ENCODE measurements at regions not wholly inside any gene's neighbourhood (a gene's known extent, or its start where the extent isn't known, plus 50 kb on each side); places are given as distances from the start of the nearest gene placed in this dataset.

DNA sequence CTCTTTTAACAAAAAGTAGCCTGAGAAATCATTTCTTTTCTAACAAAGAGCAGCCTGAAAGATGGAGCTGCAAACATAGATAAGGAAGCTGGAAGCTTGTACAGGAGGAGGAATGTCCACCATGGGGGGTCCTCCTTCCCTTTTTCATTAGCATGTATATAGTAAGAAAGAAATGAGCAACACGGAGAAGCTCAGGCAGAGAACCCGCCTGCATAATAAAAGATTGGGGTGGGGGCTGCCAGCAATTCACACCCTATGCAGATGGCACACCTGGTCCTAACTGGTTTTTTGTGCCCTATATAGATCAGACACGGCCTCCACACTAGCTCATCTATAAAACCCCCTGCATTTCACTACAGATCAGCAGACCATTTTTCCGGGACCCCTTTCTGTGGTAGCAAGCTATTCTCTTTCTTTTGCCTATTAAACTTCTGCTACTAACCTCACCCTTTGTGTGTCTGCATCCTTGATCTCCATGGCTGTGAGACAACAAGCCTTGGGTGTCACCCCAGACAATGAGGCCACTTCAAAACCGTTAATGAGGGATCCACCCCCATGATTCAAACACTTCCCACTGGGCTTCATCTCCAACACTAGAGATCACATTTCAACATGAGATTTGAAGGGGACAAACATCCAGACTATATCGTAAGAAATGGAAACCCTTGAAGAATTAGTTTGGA, 167.5 kb upstream of the FREM2 start:
- DNase-seq: no peak

DNA sequence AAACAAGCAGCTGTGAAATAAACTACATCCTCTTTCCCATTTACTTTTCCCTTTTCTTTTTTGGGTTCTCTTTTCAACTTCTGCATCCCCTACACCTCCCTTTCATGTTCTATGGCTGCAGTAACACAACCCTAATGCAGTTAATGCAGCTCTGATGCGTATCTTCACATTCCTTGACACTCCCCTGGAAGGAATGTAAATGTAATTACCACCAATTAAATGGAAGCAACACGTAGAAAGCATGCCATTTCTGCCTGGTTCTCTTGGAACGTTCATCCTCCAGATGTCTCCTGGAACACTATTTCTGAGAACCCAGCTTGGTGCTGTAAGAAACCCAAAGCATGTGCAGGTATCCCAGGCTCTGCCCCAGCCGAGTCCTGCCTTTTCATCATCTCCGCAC, 166.8 kb upstream of the FREM2 start:
- no peak for DNase-seq

DNA sequence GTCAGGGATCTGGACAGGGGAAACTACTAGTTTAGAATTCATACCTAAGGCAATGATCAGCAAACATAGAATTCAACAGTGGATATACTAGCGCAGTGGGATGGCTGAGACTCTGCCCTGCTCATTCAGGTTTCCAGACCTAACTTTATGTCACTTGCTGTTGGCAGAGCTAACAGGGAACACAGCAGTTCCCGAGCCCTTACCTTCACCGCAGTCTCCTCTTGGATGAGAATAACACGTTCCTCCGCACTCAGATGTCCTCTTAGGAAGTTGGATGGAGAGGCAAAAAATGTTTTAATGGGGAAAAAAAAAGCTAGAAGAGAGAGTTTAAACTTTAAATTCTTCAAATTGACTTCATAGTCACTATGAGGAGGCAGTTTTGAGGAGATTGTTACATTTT, 159.7 kb upstream of the FREM2 start:
- no peak for DNase-seq

DNA sequence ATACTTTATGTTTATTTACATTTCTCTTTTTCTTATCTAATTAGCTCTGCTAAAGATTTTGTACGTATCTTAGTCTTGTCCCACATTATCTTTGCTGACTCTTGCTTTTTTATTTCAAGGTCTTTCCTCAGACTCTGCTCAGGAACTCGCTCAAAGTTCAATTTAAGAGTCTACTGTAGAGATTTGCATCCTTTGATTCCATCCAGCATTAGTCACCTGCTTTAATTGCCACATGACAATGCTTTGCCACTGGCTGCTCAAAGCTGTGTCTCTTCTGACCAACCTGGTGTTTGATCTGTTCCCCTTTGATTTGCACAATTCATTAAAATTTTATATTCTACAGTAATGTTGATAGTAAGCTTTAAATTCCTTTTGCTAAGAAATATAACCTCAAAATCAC, 157.9 kb upstream of the FREM2 start:
- DNase-seq: no peak

DNA sequence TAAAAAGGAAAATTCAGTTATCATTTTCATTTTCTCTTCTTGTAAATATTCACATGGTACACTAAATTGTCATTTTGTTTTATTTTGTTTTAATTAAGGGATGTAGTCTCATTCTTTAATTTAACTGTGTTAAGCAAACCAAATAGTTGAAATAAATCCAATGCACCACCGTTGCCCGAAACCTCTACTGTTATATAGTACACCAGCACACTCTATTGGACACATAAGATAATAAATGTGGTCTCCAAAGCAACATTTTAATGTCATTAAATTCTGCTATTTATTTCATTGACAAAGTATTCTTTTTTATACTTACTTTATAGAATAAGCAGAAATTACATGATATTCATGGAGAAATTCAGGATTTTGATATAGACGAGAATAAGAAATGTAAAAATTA, 156.4 kb upstream of the FREM2 start:
- DNase-seq: peak; percentile 26

DNA sequence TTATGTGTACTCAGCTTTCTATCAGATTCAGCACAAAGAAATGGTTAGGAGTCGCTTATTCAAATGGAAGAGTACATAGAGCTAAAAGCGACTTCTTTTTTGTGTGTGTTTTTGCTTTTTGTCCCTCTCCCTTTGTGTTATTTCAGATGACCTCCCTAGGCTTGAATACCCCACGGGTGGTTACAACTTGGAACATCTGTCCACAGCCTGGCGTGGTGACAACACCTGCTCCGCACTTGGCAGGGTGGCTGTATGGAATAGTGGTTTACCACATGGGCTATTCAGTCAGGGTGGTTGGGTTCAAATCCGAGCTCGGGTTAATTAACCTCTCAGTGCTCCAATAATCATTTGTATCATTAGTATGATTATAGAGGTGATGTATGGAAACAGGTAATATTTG, 151.6 kb upstream of the FREM2 start:
- no peak for DNase-seq

DNA sequence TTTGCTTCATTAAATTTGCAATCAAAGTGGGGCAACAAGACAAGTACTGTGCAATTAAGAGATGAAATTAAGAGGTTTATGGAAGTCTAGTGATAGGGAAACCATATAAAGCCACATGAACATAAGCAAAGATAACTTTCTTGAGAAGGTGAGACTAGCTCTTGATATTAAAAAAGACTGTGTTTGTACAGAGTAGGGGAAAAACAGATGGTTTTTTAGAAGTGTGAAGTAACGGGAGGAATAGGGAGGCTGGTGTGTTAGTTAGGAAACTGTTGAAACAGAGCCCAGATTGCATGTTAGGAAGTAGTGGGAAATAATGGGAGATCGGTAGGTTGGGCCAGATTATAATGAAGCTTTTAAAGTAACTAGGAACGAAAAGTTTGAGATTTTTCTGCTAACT, 149.8 kb upstream of the FREM2 start:
- DNase-seq: no peak

DNA sequence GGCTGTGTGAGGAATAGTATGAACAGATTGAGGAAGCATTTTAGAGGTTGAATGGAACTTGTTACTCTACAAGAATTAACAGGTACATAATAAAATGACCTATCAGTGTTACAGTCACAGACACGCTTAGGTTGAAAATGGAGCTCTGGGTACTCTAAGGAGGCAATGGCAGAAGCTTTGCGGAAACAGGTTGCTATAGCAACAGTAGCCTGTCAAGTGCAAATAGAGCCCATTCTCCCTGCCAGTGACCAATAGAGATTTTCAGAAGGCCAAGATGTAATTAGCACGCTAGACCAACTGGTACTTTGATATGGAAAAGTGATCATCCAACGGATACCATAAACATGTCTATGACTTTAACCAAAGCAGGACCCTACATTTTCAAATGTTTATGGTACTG, 148.5 kb upstream of the FREM2 start:
- no peak for DNase-seq

DNA sequence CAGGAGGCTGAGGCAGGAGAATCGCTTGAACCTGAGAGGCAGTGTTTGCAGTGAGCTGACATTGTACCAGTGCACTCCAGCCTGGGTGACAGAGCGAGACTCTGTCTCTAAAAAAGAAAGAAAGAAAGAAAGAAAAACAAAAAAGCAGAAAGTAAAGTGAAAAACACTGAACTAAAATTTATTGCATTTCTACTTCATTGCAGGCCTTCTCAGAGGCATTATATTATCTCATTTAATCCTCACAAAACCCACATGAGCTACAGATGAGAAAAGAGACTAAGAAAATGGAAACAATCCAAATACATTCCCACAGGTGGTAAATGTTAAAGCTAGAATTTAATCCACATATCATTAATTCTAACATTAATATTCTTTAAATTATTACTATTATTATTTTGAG, 147.2 kb upstream of the FREM2 start:
- no peak for DNase-seq

DNA sequence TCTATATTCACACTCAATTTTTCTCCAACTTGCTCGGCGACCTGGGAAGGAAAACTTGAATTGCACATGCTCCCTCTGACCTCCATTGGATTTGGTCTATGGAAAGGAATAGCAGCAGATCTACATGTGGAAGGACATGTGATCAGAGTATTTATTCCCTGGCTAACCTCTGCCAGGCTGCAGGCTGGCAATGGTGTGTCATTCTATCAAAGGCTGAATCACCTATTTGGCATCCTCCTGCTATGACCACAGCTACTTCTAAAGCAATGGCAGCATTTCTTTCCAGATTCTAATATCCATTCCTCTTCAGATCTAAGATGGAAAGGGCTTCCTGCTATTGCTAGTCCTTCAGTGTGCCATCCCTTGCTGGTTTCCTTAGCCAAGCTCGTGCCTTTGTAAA, 144.3 kb upstream of the FREM2 start:
- DNase-seq: no peak

DNA sequence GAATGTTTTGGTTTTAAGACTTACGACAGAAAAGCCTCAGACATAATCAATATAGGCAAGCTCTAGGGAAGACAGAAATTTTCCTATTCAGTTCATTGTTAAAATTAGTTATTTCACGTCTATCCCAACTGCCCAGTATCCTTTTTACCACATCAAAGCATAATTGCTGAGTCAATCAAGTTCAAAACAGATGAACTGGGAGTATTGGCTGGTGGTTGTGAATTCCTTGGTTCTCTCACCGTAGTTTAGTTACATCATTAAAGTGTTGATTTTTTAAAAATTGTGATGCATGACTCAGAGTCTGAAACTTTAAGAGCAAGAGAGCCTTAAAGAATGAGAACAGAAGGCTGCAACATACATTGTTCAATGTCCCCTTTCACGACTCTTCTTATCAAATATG, 143.3 kb upstream of the FREM2 start:
- DNase-seq: no peak

DNA sequence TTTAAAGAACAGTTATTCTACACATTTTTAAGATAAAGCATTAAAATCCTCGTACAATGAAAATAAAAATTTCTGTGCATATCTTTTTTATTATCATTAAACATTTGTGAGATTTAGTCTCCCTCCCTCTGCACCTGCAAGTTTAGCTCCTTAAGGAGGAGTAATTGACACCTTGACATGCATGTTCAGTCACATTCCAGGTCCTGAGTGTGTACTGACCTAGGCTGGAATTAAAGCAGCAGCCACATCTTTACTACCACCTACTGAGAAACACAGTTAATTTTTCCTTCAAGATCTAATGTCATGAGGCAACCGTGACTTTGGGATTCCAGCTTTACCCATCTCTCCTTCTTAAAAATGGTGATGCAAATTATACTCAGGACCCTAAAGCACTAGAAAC, 123.1 kb upstream of the FREM2 start:
- DNase-seq: no peak

DNA sequence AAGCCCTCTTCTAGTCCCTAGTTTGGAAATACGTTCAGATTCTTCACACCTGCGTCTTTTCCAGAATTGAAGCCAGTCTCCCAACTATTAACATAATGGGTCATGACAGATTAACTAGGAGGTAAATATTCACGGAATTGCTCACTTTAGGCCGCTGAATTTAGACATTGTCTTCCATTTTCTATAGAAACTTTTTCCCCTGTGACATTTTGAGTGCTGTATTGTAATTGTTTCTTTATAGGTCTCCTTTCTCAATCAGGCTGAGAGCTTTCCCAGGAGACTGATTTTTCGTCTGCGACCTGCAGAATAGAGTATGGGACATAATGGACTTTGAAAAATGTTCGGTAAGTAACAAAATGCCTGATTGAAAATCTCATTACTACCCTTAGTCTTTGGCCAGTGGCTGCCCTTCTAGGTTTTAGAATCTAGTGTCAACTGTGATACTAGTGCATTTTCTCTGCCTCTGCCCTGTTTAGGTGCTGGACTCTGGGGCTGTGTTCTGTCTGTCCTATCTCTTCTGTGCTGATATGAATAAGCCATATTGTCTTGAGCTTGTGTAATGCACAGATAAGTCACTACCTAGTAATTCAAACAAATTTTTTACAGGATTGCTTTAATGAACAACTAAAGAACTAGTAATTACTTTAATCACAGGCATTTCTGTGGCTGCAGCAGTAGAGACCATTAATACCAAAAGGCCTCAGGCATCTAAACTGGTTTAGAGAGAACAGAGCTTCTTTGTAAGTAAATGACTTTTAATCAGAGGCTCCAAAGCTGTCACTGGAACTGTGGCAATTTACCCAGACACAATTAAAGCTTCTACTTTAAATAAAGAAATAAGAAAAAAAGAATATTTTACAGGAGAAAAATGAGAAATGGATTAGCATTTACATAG, 122.4 kb upstream of the FREM2 start:
- no peak for DNase-seq

DNA sequence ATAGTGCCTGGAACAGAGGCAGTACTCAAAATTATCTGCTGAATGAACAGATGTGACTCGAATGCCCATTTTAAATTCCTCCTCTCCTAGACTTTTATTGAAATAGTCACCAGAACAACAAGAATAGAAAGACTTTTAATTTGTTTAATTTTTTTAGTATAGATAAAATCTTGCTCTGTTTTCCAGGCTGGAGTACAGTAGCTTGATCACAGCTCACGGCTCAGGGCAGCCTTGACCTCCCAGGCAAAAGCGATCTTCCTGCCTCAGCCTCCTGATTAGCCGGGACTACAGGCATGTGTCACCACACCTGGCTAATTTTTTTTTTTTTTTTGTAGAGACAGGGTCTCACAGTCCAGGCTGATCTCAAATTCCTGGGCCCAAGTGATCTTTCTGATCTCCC, 120.9 kb upstream of the FREM2 start:
- DNase-seq: no peak

DNA sequence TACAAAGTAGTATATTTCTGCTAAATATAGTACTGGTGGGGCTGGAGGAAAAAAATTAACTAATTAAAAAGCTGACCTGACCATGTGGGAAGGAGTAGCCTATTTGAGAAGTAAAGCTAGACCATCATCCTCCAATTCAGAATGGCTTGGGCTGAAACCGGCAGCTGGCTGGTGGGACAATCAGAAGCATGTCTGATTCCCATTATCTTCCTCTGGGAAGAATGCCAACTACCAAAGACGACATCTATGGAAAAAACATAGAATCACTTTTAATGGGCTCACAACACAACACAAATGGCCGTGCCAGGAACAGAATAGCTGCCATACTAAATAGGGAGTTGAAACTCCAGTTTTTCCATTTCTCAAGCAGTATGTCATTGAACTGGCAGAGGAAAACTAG, 120.4 kb upstream of the FREM2 start:
- peak; percentile 27 for DNase-seq

DNA sequence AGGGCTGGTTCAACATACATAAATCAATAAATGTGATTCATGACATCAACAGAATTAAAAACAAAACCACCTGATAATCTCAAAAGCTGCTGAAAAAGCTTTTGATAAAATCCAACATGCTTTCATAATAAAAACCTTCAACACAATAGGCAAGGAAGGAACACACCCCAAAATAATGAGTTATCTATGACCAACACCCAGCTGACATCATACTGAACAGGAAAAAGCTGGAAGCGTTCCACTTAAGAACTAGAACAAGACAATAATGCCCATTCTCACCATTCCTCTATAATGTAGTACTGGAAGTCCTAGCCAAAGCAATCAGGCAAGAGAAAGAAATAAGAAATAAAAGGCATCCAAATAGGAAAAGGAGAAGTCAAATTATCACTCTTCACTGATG, 116.2 kb upstream of the FREM2 start:
- no peak for DNase-seq

DNA sequence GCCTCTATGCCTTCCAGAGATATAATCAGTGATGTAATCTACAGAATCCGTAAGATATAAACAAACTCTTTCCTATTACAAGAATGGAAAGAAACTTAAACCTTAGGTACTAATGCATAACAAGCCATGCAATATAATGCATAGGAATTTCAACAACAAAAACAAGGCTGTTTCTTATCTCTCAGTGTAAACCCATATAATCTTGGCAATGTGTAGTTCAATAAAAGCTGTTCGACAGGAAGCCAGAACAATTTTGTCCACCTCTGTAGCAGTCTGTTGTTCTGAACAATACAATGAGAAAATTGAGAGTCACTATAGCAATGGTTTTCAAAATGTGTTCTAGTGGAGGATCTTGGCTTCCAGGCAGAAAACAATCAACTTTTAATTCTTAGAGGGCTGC, 111.5 kb upstream of the FREM2 start:
- no peak for DNase-seq

DNA sequence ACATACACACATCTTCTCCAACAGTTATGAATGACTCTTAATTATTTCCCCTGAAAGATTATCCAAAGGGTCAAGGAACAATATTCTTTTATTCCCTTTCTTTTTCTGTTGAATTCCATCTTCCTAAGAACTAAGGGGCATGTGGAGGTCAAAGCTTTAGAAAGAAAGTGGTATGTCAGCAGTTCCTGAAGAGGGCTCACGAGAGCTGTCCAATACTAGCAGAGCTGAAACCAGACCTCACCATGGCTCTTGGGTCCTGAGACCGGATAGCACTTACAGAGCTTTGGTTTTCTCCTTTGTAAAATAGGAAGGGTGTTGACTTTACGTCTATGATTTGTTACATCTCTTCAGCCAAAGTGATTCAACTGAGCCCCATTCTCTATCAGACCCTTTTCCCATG, 109.8 kb upstream of the FREM2 start:
- DNase-seq: no peak

DNA sequence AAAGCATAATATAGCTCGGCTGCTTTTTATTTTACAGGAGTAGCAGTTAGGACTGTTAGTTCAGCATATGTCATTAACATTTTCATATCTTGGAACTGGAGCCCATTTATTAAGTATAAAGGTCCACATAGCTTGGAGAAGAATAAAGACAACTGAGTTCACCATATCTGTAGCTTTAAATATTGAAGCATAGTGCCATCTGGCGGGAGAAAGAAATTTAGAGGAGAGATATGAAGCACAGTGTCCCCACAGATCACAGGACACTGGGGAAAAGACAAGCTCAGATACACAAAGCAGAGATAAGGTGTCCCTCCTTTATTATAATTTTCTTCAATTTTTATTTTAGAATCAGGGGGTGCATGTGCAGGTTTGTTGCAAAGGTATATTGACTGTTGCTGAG, 104.7 kb upstream of the FREM2 start:
- DNase-seq: peak; percentile 33

DNA sequence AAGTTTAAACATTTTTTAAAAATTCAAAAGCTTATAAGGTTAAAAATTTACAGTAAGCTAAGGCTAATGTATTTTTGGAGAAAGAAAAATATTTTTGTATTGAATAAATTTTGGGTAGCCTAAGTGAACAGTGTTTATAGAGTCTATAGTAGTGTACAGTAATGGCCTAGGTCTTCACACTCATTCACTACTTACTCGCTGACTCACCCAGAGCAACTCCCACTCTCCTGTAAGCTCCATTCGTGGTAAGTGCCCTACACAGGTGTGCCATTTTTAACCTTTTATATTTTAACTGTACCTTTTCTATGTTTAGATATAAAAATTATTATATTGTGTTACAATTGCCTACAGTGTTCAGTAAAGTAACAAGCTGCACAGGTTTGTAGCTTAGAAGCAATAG, 96.6 kb upstream of the FREM2 start:
- DNase-seq: no peak

DNA sequence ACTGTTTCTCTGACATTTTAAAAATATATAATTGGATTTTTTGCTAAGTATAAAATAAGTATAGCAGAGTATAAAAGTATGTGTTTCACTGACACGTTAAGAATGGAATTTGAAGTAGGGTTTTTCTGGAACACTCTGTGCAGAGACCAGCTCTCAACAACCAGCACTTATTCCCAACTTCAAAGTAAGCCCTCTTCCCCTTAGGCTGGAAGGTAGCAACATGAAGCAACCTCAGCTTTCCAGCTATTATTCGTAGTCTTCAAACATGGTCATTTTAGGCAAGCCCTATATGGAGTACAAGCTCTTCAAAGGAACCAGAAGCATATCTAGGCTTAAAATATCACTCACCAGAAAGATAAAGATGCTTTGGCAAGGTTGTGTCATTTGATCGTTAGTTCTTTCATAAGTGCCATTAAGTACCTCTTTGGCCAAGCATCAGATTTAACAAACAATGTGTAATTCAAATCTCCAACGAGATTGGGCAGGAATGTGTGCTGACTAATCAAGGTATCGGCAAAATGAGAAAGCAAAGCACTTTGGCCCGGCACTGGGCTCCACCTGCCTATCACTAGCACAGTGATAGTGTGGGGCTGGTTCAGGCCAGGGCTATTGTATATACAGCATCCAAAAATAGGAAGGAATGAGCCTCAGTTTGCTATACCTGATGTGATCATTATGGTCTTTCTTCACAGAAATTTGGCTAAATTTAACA, 95.9 kb upstream of the FREM2 start:
- no peak for DNase-seq

DNA sequence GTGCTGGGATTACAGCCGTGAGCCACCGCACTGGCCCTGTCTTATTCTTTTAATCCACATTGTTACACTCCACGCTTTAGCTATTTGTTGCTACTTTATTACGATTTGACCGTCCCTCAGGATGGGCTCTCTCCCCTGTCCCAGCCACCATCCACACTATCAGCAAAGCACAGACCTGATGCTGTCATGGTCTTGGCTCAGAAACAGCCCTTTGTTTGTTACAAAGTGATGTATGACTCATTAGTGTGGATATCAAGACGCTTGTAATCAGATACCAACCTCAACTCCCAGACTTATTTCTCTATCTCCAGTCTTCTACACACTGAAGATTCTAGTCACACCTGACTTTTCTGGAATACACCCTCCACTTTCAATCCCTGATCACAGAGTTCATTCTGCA, 84.6 kb upstream of the FREM2 start:
- no peak for DNase-seq

All from muscle of arm (tissue), 1 donor.